MM.1S (cell line): ENCODE measurements at regions not wholly inside any gene's neighbourhood (a gene's known extent, or its start where the extent isn't known, plus 50 kb on each side); places are given as distances from the start of the nearest gene placed in this dataset.

ENCODE experiments used
- DNase-seq: peaks from one replicate; pipeline ENCODE4 v3.0.0-alpha.2; 2015
- H2AFZ ChIP-seq: fragments of 300-600 bp; sonication (generic); 2 replicates; pipeline ENCODE4 v1.6.0; 2016; ENCODE audit warnings: antibody characterized with exemption, low read length
- H3F3A ChIP-seq: fragments of 300-600 bp; sonication (generic); 2 replicates; pipeline ENCODE4 v1.6.1; 2016; ENCODE audit warnings: mild to moderate bottlenecking, antibody characterized with exemption, low read length, moderate library complexity, mixed read lengths; ENCODE audit not compliant: insufficient read depth
- H3K27ac ChIP-seq: fragments of 300-600 bp; sonication (generic); 2 replicates; pipeline ENCODE4 v1.5.1; 2016; ENCODE audit warnings: mild to moderate bottlenecking, low read length
- H3K27me3 ChIP-seq: fragments of 300-600 bp; sonication (generic); replicated peaks from 2 replicates; pipeline ENCODE4 v1.6.0; 2016; ENCODE audit warnings: low read length; ENCODE audit not compliant: insufficient read depth
- H3K36me3 ChIP-seq: fragments of 300-600 bp; sonication (generic); replicated peaks from 2 replicates; pipeline ENCODE4 v1.6.1; 2016; ENCODE audit warnings: mild to moderate bottlenecking, low read length, mixed read lengths; ENCODE audit not compliant: insufficient read depth
- H3K4me1 ChIP-seq: fragments of 300-600 bp; sonication (generic); 2 replicates; pipeline ENCODE4 v1.6.1; 2016; ENCODE audit warnings: low read length, mixed read lengths
- H3K4me2 ChIP-seq: fragments of 300-600 bp; sonication (generic); 2 replicates; pipeline ENCODE4 v1.6.0; 2016; ENCODE audit warnings: low read depth, low read length
- H3K4me3 ChIP-seq: fragments of 300-600 bp; sonication (generic); 2 replicates; pipeline ENCODE4 v1.5.1; 2016; ENCODE audit warnings: low read length, mixed read lengths
- H3K79me2 ChIP-seq: fragments of 300-600 bp; sonication (generic); 2 replicates; pipeline ENCODE4 v1.6.1; 2016; ENCODE audit warnings: mixed run types, low read length, mixed read lengths
- H3K9ac ChIP-seq: fragments of 300-600 bp; sonication (generic); 2 replicates; pipeline ENCODE4 v1.6.1; 2016; ENCODE audit warnings: low read length, mixed read lengths
- H3K9me2 ChIP-seq: fragments of 300-600 bp; sonication (generic); replicated peaks from 2 replicates; pipeline ENCODE4 v1.6.1; 2016; ENCODE audit warnings: mild to moderate bottlenecking, low read length, mixed read lengths; ENCODE audit not compliant: insufficient read depth
- H3K9me3 ChIP-seq: fragments of 300-600 bp; sonication (generic); replicated peaks from 2 replicates; pipeline ENCODE4 v1.6.1; 2016; ENCODE audit warnings: mild to moderate bottlenecking, low read length, mixed read lengths; ENCODE audit not compliant: insufficient read depth
- H4K20me1 ChIP-seq: fragments of 300-600 bp; sonication (generic); 2 replicates; pipeline ENCODE4 v1.6.1; 2016; ENCODE audit warnings: mild to moderate bottlenecking, low read length, moderate library complexity, mixed read lengths; ENCODE audit not compliant: insufficient read depth
- EZH2 ChIP-seq: fragments of 300-600 bp; sonication (generic); optimal IDR thresholded peaks from 2 replicates; pipeline ENCODE3; 2017; ENCODE audit warnings: low read depth, mild to moderate bottlenecking, antibody characterized with exemption, low read length, mixed read lengths
- EZH2phosphoT487 ChIP-seq: fragments of 300-600 bp; sonication (generic); IDR thresholded peaks from 2 replicates; pipeline ENCODE4 v1.6.1; 2018; ENCODE audit warnings: antibody characterized with exemption, low read length
- TF ChIP-seq, protein P1 (sequence below): fragments of 300-600 bp; sonication (generic); IDR thresholded peaks from 2 replicates; pipeline ENCODE4 v1.5.1; 2016; ENCODE audit warnings: antibody characterized with exemption, low read length, mixed read lengths

DNA sequence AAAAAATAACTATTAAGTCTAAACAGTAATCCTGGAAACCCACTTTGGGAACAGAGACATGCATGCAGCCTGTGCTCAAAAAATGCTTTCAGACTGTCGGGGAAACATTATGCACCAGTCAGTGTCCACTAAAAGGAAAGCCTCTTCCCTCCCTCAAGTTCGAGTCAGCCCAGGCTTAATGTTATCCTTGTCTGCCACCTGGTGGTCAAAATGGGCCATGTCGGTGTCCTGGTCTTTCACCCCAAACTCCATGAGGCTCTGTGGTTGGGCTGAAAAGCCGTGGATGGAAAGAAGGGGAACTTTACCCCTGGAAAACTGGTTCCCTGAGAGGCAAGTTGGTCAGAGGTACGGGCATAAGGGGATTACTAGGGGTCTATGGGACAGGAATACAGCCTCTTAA is 88.4 kb upstream of the ZNF492 start:
- Histone ChIP-seq H3K79me2 (no peaks in the 10 kb centered on the region), H3K27me3 (no peaks in the 10 kb centered on the region), H3K4me3 (no peak overlapping the region), H3K36me3 (no peaks in the 10 kb centered on the region), H3F3A (no peaks in the 10 kb centered on the region), H3K9ac (no peak overlapping the region), H4K20me1 (no peaks in the 10 kb centered on the region), H3K4me1 (no peaks in the 10 kb centered on the region), H2AFZ (no peak overlapping the region), H3K27ac (no peak overlapping the region), H3K4me2 (no peak overlapping the region), H3K9me2 (no peaks in the 10 kb centered on the region), H3K9me3 (no peaks in the 10 kb centered on the region)
- DNase-seq, result peak; percentile 42
- TF ChIP-seq, protein P1, sequence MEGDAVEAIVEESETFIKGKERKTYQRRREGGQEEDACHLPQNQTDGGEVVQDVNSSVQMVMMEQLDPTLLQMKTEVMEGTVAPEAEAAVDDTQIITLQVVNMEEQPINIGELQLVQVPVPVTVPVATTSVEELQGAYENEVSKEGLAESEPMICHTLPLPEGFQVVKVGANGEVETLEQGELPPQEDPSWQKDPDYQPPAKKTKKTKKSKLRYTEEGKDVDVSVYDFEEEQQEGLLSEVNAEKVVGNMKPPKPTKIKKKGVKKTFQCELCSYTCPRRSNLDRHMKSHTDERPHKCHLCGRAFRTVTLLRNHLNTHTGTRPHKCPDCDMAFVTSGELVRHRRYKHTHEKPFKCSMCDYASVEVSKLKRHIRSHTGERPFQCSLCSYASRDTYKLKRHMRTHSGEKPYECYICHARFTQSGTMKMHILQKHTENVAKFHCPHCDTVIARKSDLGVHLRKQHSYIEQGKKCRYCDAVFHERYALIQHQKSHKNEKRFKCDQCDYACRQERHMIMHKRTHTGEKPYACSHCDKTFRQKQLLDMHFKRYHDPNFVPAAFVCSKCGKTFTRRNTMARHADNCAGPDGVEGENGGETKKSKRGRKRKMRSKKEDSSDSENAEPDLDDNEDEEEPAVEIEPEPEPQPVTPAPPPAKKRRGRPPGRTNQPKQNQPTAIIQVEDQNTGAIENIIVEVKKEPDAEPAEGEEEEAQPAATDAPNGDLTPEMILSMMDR, result peak; percentile 41
- TF ChIP-seq EZH2, result no peak

DNA sequence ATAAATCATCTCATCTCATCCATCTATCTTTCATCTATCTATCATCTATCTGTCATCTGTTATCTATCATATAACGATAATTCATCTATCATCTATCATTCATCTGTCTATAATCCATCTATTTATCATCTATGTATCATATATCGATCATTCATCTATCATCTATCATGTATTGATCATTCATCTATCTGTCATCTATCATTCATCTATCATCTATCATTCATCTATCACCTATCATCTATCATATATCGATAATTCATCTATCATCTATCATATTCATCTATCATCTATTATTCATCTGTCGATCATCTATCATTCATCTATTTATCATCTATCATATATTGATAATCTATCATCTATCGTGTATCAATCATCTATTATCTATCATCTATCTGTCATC is 100.4 kb upstream of the ZNF492 start:
- no peaks in the 10 kb centered on the region for H4K20me1 ChIP-seq
- H3K4me1 ChIP-seq, result no peaks in the 10 kb centered on the region
- H3K4me3 ChIP-seq, result no peak overlapping the region
- no peaks in the 10 kb centered on the region for H3K27me3 ChIP-seq
- H2AFZ ChIP-seq, result no peak overlapping the region
- H3F3A ChIP-seq, result no peaks in the 10 kb centered on the region
- H3K79me2 ChIP-seq, result no peaks in the 10 kb centered on the region
- no peaks in the 10 kb centered on the region for H3K9me2 ChIP-seq
- DNase-seq, result no peak
- H3K27ac ChIP-seq, result no peak overlapping the region
- H3K4me2 ChIP-seq, result no peak overlapping the region
- no peaks in the 10 kb centered on the region for H3K9me3 ChIP-seq
- TF ChIP-seq EZH2, result no peak
- no peak for TF ChIP-seq EZH2phosphoT487
- TF ChIP-seq, protein P1, result no peak
- H3K36me3 ChIP-seq, result no peaks in the 10 kb centered on the region
- no peak overlapping the region for H3K9ac ChIP-seq

DNA sequence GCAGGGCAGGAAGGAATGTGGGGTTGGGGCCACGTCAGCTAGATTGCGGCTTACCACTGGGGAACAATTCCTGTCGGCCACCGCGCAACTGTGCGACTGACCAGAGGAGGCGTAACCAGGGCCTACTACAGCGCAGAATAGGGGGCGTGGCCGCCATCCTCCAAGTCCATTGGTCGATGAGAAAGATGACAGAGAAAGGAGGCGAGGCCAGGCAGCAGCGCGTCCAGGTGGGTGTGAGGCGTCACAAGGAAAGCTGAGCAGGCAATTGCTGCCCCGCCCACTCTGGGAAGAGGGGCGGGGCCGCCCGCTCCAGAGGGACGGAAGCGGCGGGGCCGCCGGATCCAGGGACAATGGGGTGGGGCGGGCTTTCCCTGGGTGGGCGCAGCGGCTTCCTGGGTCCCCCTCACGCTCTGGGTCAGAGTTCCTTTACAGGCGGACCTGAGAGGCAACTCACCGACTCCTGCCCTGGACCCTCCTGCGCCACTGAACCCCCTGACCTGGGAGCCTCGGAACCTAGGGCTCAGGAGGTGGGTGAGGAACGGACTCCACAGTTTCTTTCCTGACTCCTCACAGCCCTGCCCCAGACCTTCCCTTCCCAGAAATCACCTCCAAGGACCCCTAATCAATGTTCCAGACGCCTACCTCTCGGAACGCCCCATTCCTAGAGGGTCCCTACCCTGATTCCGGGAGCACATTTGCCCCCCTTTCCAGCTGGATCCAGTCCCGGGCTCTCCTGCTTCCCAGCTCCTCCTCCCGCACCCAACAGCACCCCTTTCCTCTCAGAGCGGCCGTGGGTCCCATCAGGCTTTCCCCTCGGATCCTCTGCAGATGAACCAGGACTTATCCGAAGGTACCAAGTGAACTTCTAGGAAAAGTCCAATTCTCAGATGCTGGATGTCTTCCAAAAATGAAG is 101.5 kb upstream of the ZNF492 start:
- Histone ChIP-seq H3K9me3 (no peaks in the 10 kb centered on the region), H3K79me2 (no peaks in the 10 kb centered on the region), H3F3A (no peaks in the 10 kb centered on the region), H3K9me2 (no peaks in the 10 kb centered on the region), H3K27me3 (no peaks in the 10 kb centered on the region), H3K4me1 (no peaks in the 10 kb centered on the region), H4K20me1 (no peaks in the 10 kb centered on the region), H2AFZ (no peak overlapping the region), H3K36me3 (no peaks in the 10 kb centered on the region), H3K4me2 (no peak overlapping the region), H3K27ac (no peak overlapping the region), H3K9ac (no peak overlapping the region), H3K4me3 (no peak overlapping the region)
- no peak for DNase-seq
- no peak for TF ChIP-seq EZH2phosphoT487
- TF ChIP-seq EZH2, result no peak
- TF ChIP-seq, protein P1, result no peak
